HepG2 (cell line): ENCODE measurements at regions not wholly inside any gene's neighbourhood (a gene's known extent, or its start where the extent isn't known, plus 50 kb on each side); places are given as distances from the start of the nearest gene placed in this dataset.
A peak's percentile ranks its signal among the peaks of the same experiment; 100 is the strongest.

ENCODE experiments used
- ATAC-seq: fragments of 200-7000 bp; cut with Tn5 transposase; 3 replicates; pipeline ENCODE4 v1.9.1; 2020; ENCODE audit warnings: mild to moderate bottlenecking, moderate library complexity
- BruUV-seq: library from RNA; stranded (reverse); fragments of 400-500 nt; replicated peaks from 2 replicates; lab custom pipeline; 2021; lab: Mats Ljungman, UMichigan
- CTCF ChIA-PET: fragments of 300-600 bp; formaldehyde crosslinking; extraction: SDS; loops from one replicate; lab custom pipeline; 2021; ENCODE audit warnings: low total read pairs, inconsistent platforms, low intra/inter-chr PET ratio; lab: Yijun Ruan, JAX
- POLR2A ChIA-PET: fragments of 350-600 bp; sonication (Branson Sonifier 250); formaldehyde crosslinking; loops from one replicate; lab custom pipeline; 2020; ENCODE audit warnings: antibody characterized with exemption, inconsistent platforms; lab: Yijun Ruan, JAX
- DNase-seq: peaks from one replicate; pipeline ENCODE4 v3.0.0-alpha.2; 2015; ENCODE audit warnings: low spot score
- FAIRE-seq: peaks from 3 replicates; lab custom pipeline; 2011; peaks lifted over from hg19 to GRCh38; lab: Jason Lieb, UNC
- H2AFZ ChIP-seq: one replicate; pipeline ENCODE4 v1.6.1; 2011; ENCODE audit warnings: low read length, inconsistent platforms
- H3K27ac ChIP-seq: fragments of 300-600 bp; 3 replicates; pipeline ENCODE4 v1.8.0; 2011; ENCODE audit warnings: mixed run types, mild to moderate bottlenecking, mixed read lengths, low read length, inconsistent platforms; ENCODE audit not compliant: insufficient read depth; ENCODE audit errors: extremely low read length
- H3K27me3 ChIP-seq, 2 experiments: fragments of 200-600 bp in 1 of 2; 2 replicates in 1 of 2; 3 replicates in 1 of 2; pipeline versions ENCODE4 v1.6.0 to v1.8.0; 2011; ENCODE audit warnings: low read length in 2 of 2, mild to moderate bottlenecking in 2 of 2, moderate library complexity in 2 of 2, inconsistent platforms in 1 of 2; ENCODE audit not compliant: insufficient read depth in 2 of 2, control insufficient read depth in 1 of 2
- H3K36me3 ChIP-seq, 2 experiments: fragments of 200-600 bp in 1 of 2; replicated peaks in 1 of 2; 2 replicates in 1 of 2; 3 replicates in 1 of 2; pipeline versions ENCODE4 v1.5.1 to v1.8.0; 2011; ENCODE audit warnings: low read length in 2 of 2, inconsistent platforms in 1 of 2; ENCODE audit not compliant: insufficient read depth in 2 of 2, control insufficient read depth in 1 of 2
- H3K4me1 ChIP-seq: 2 replicates; pipeline ENCODE4 v1.5.1; 2012; ENCODE audit warnings: low read length, inconsistent platforms; ENCODE audit not compliant: insufficient read depth
- H3K4me2 ChIP-seq: 2 replicates; pipeline ENCODE4 v1.6.0; 2011; ENCODE audit warnings: low read depth, low read length, inconsistent platforms
- H3K4me3 ChIP-seq, 3 experiments: fragments of 200-600 bp in 1 of 3; sonication (generic), shearing (Covaris generic) in 1 of 3; replicated peaks in 1 of 3; 2 replicates each; pipeline ENCODE4 v1.5.1; 2011 to 2016; ENCODE audit warnings: low read length in 3 of 3, inconsistent platforms in 2 of 3, low read depth in 2 of 3, mild to moderate bottlenecking in 2 of 3, control low read depth in 1 of 3, mixed read lengths in 1 of 3; ENCODE audit not compliant: insufficient read depth in 1 of 3
- H3K79me2 ChIP-seq: one replicate; pipeline ENCODE4 v1.6.1; 2011; ENCODE audit warnings: low read length, inconsistent platforms; ENCODE audit not compliant: insufficient read depth
- H3K9ac ChIP-seq: 2 replicates; pipeline ENCODE4 v1.6.0; 2011; ENCODE audit warnings: mild to moderate bottlenecking, low read depth, low read length, inconsistent platforms; ENCODE audit not compliant: insufficient read depth
- H3K9me3 ChIP-seq: 2 replicates; pipeline ENCODE4 v1.5.1; 2012; ENCODE audit warnings: mild to moderate bottlenecking, low read length
- H4K20me1 ChIP-seq: 2 replicates; pipeline ENCODE4 v1.6.0; 2011; ENCODE audit warnings: inconsistent platforms, mild to moderate bottlenecking, low read length, moderate library complexity; ENCODE audit not compliant: insufficient read depth
- CTCF ChIP-seq: sonication (generic); formaldehyde crosslinking; IDR thresholded peaks from 2 replicates; pipeline ENCODE4 v1.5.0; 2020; ENCODE audit warnings: mild to moderate bottlenecking, missing genetic modification reagents, moderate library complexity
- GATAD2A ChIP-seq: IDR thresholded peaks from 2 replicates; pipeline ENCODE4 v1.6.1; 2016
- KDM6A ChIP-seq: IDR thresholded peaks from 2 replicates; pipeline ENCODE4 v1.6.1; 2016; ENCODE audit warnings: low read depth
- MLX ChIP-seq: IDR thresholded peaks from 2 replicates; pipeline ENCODE4 v1.6.1; 2016
- STAG1 ChIP-seq: sonication (generic); formaldehyde crosslinking; IDR thresholded peaks from 2 replicates; pipeline ENCODE4 v1.4.0; 2020; ENCODE audit warnings: missing genetic modification reagents
- ZHX1 ChIP-seq: sonication (generic); formaldehyde crosslinking; IDR thresholded peaks from 2 replicates; pipeline ENCODE4 v1.8.1; 2022; ENCODE audit warnings: low read depth, mild to moderate bottlenecking, missing genetic modification reagents
- ZNF281 ChIP-seq: sonication (generic); formaldehyde crosslinking; IDR thresholded peaks from 2 replicates; pipeline ENCODE4 v1.4.0; 2020; ENCODE audit warnings: missing genetic modification reagents, borderline replicate concordance
- ZNF549 ChIP-seq: sonication (generic); formaldehyde crosslinking; IDR thresholded peaks from 2 replicates; pipeline ENCODE4 v1.5.0; 2020; ENCODE audit warnings: missing genetic modification reagents
- ZNF768 ChIP-seq: sonication (generic); formaldehyde crosslinking; IDR thresholded peaks from 2 replicates; pipeline ENCODE4 v1.4.0; 2020; ENCODE audit warnings: missing genetic modification reagents
- ZNF790 ChIP-seq: sonication (generic); formaldehyde crosslinking; IDR thresholded peaks from 2 replicates; pipeline ENCODE4 v1.8.0; 2022; ENCODE audit warnings: missing genetic modification reagents, mild to moderate bottlenecking, borderline replicate concordance
- WGBS: methylation state at CpG from one replicate; pipeline ENCODE4 v1.1.6; 2017; ENCODE audit warnings: low lambda C conversion rate; 5-methylcytosine and 5-hydroxymethylcytosine counted together
- in situ Hi-C: cut with HindIII; loops from 2 replicates; pipeline ENCODE4 v1.10.0; 2017; ENCODE audit warnings: low pct_unique_long_range_greater_than_20kb; ENCODE audit not compliant: extremely low pct_ligation_motif_present
- intact Hi-C: fragments of 100-400 bp; cut with micrococcal nuclease; formaldehyde crosslinking; loops from one replicate; pipeline ENCODE4 v1.10.0; 2022; ENCODE audit not compliant: unreplicated experiment

GRCh38 chr14:46344327-46344937, 307.1 kb downstream of the RPL10L start:
- DNase-seq = peak; percentile 15
- Histone ChIP-seq H3K9ac (no peak overlapping the region), H3K4me1 (no peaks in the 10 kb centered on the region)
- intact Hi-C loops = loop anchor here (1.0 kb wide), 2 partner anchors 94 to 296 kb away; no protein-coding TSS in a partner anchor
- CTCF ChIA-PET = interaction anchor here (0.8 kb wide), 1 partner anchor 918 kb away, joined by 3 read pairs; no protein-coding TSS in a partner anchor
- TF ChIP-seq KDM6A (CRISPR knock-in tag) (no peak), CTCF (CRISPR knock-in tag) (peak; percentile 55), STAG1 (CRISPR knock-in tag) (peak; percentile 45), ZNF768 (CRISPR knock-in tag) (no peak)
- TF ChIP-seq, all 625 proteins: peak for 2
- Histone ChIP-seq H3K27me3 (no peaks in the 10 kb centered on the region), H2AFZ (no peak overlapping the region), H3K4me3 (no peak overlapping the region), H3K9me3 (peaks cover 7% of the 10 kb centered on the region; the same call in 1 of the 2 replicates), H3K36me3 (no peaks in the 10 kb centered on the region), H3K79me2 (no peaks in the 10 kb centered on the region), H3K4me2 (no peak overlapping the region), H4K20me1 (no peaks in the 10 kb centered on the region), H3K27ac (no peak overlapping the region)
- POLR2A ChIA-PET = no interaction called here
- BruUV-seq = no TSS peak
- FAIRE-seq (peak; percentile 44), ATAC-seq (peak; percentile 86)
- in situ Hi-C loops = no loop called here
- WGBS = 0% methylated on average over 3 of the region's 4 CpGs

- H4K20me1 ChIP-seq = no peaks in the 10 kb centered on the region
- ChIA-PET POLR2A (no interaction called here), CTCF (no interaction called here)
- no peak for DNase-seq
- no peaks in the 10 kb centered on the region for H3K4me1 ChIP-seq
- no peak for ATAC-seq
- H2AFZ ChIP-seq = no peak overlapping the region
- in situ Hi-C loops = no loop called here
- no peak overlapping the region for H3K9ac ChIP-seq
- no peaks in the 10 kb centered on the region for H3K36me3 ChIP-seq
- WGBS = 0% methylated on average over 2 of the region's 2 CpGs
- intact Hi-C loops = no loop called here
- FAIRE-seq = no peak
- H3K9me3 ChIP-seq = 0 out of 2 replicates have a peak, but pooled peaks cover 3% of the 10 kb centered on the region
- no peaks in the 10 kb centered on the region for H3K79me2 ChIP-seq
- H3K4me2 ChIP-seq = no peak overlapping the region
- H3K27me3 ChIP-seq = no peaks in the 10 kb centered on the region
- BruUV-seq = no TSS peak
- H3K27ac ChIP-seq = no peak overlapping the region
- no peak overlapping the region for H3K4me3 ChIP-seq
- no peak for TF ChIP-seq GATAD2A
- TF ChIP-seq ZHX1 (CRISPR knock-in tag) = no peak
- TF ChIP-seq MLX = no peak
- no peak for TF ChIP-seq ZNF281 (CRISPR knock-in tag)
- TF ChIP-seq ZNF549 (CRISPR knock-in tag) = no peak
- TF ChIP-seq ZNF790 (CRISPR knock-in tag) = no peak
Measured at GRCh38 chr14:46325777-46326176, 325.8 kb downstream of the RPL10L start.
